ENCODE measurements at regions not wholly inside any gene's neighbourhood (a gene's known extent, or its start where the extent isn't known, plus 50 kb on each side); places are given as distances from the start of the nearest gene placed in this dataset.

- Histone ChIP-seq H3K4me3 (ENCODE audit: low read length) (no peak overlapping the region), H2AFZ (ENCODE audit: low read depth, low read length) (no peak overlapping the region), H4K20me1 (ENCODE audit: insufficient read depth, low read length) (no peaks in the 10 kb centered on the region), H3K27ac (ENCODE audit: low read length) (no peak overlapping the region), H3K4me2 (ENCODE audit: low read length) (no peak overlapping the region), H3K27me3 (ENCODE audit: low read depth, low read length) (no peaks in the 10 kb centered on the region), H3K4me1 (ENCODE audit: low read length) (no peaks in the 10 kb centered on the region), H3K9me3 (ENCODE audit: insufficient read depth, low read length) (no peaks in the 10 kb centered on the region), H3K9ac (ENCODE audit: low read length) (no peak overlapping the region), H3K79me2 (ENCODE audit: low read length) (no peaks in the 10 kb centered on the region), H3K36me3 (replicated peaks; ENCODE audit: low read depth, low read length) (no peaks in the 10 kb centered on the region)
- no peak for TF ChIP-seq CTCF (IDR thresholded peaks at IDR 0.05; ENCODE audit: low read depth, low read length)
- no peak for TF ChIP-seq EZH2phosphoT487 (IDR thresholded peaks at IDR 0.05; ENCODE audit: low read depth)
These were observed 59.3 kb upstream of the BMPER start for GRCh38 chr7:33845991-33846509.

- no peak overlapping the region for H2AFZ ChIP-seq (ENCODE audit: low read depth, low read length)
- H3K4me1 ChIP-seq (ENCODE audit: low read length): no peaks in the 10 kb centered on the region
- no peak overlapping the region for H3K27ac ChIP-seq (ENCODE audit: low read length)
- TF ChIP-seq EZH2phosphoT487 (IDR thresholded peaks at IDR 0.05; ENCODE audit: low read depth): no peak
- no peak for TF ChIP-seq CTCF (IDR thresholded peaks at IDR 0.05; ENCODE audit: low read depth, low read length)
- no peaks in the 10 kb centered on the region for H3K79me2 ChIP-seq (ENCODE audit: low read length)
- no peaks in the 10 kb centered on the region for H3K36me3 ChIP-seq (replicated peaks; ENCODE audit: low read depth, low read length)
- no peak overlapping the region for H3K4me3 ChIP-seq (ENCODE audit: low read length)
- no peaks in the 10 kb centered on the region for H4K20me1 ChIP-seq (ENCODE audit: insufficient read depth, low read length)
- 0 out of 2 replicates have a peak, but pooled peaks cover under 1% of the 10 kb centered on the region for H3K27me3 ChIP-seq (ENCODE audit: low read depth, low read length)
- H3K4me2 ChIP-seq (ENCODE audit: low read length): no peak overlapping the region
- no peak overlapping the region for H3K9ac ChIP-seq (ENCODE audit: low read length)
- H3K9me3 ChIP-seq (ENCODE audit: insufficient read depth, low read length): no peaks in the 10 kb centered on the region
These were observed 56.3 kb upstream of the BMPER start for GRCh38 chr7:33849004-33849403.

- Histone ChIP-seq H3K9me3 (ENCODE audit: insufficient read depth, low read length) (no peaks in the 10 kb centered on the region), H3K4me3 (ENCODE audit: low read length) (no peak overlapping the region), H4K20me1 (ENCODE audit: insufficient read depth, low read length) (no peaks in the 10 kb centered on the region), H3K27ac (ENCODE audit: low read length) (no peak overlapping the region), H3K9ac (ENCODE audit: low read length) (no peak overlapping the region), H3K27me3 (ENCODE audit: low read depth, low read length) (0 out of 2 replicates have a peak, but pooled peaks cover 4% of the 10 kb centered on the region), H2AFZ (ENCODE audit: low read depth, low read length) (no peak overlapping the region), H3K4me1 (ENCODE audit: low read length) (no peaks in the 10 kb centered on the region), H3K79me2 (ENCODE audit: low read length) (no peaks in the 10 kb centered on the region), H3K36me3 (replicated peaks; ENCODE audit: low read depth, low read length) (no peaks in the 10 kb centered on the region), H3K4me2 (ENCODE audit: low read length) (no peak overlapping the region)
- no peak for TF ChIP-seq CTCF (IDR thresholded peaks at IDR 0.05; ENCODE audit: low read depth, low read length)
- TF ChIP-seq EZH2phosphoT487 (IDR thresholded peaks at IDR 0.05; ENCODE audit: low read depth): no peak
These were observed 55.3 kb upstream of the BMPER start for GRCh38 chr7:33849971-33850559.

GRCh38 chr7:33850768-33851167, 54.6 kb upstream of the BMPER start:
- Histone ChIP-seq H3K4me3 (ENCODE audit: low read length) (no peak overlapping the region), H4K20me1 (ENCODE audit: insufficient read depth, low read length) (no peaks in the 10 kb centered on the region), H3K36me3 (replicated peaks; ENCODE audit: low read depth, low read length) (no peaks in the 10 kb centered on the region), H3K79me2 (ENCODE audit: low read length) (no peaks in the 10 kb centered on the region), H3K27me3 (ENCODE audit: low read depth, low read length) (0 out of 2 replicates have a peak, but pooled peaks cover 4% of the 10 kb centered on the region), H3K4me1 (ENCODE audit: low read length) (no peaks in the 10 kb centered on the region), H3K9ac (ENCODE audit: low read length) (no peak overlapping the region), H2AFZ (ENCODE audit: low read depth, low read length) (no peak overlapping the region), H3K4me2 (ENCODE audit: low read length) (no peak overlapping the region), H3K9me3 (ENCODE audit: insufficient read depth, low read length) (no peaks in the 10 kb centered on the region), H3K27ac (ENCODE audit: low read length) (no peak overlapping the region)
- TF ChIP-seq EZH2phosphoT487 (IDR thresholded peaks at IDR 0.05; ENCODE audit: low read depth) (no peak), CTCF (IDR thresholded peaks at IDR 0.05; ENCODE audit: low read depth, low read length) (no peak)

All from OCI-LY3 (cell line).